ENCODE measurements at regions not wholly inside any gene's neighbourhood (a gene's known extent, or its start where the extent isn't known, plus 50 kb on each side); places are given as distances from the start of the nearest gene placed in this dataset.
"Not testable (repeated sequence)": the region's sequence is repeated elsewhere in the genome, so short reads cannot be mapped to it uniquely, and the experiment has no call there.

GRCh38 chr2:51774606-51775005 is 742.7 kb upstream of the NRXN1 start:
- not testable (repeated sequence) for TF ChIP-seq CTCF (tag by site-specific recombination; IDR thresholded peaks at IDR 0.05); ZNF214 (tag by site-specific recombination; IDR thresholded peaks at IDR 0.05; ENCODE audit: borderline replicate concordance); ZBTB11 (tag by site-specific recombination; conservative IDR thresholded peaks at IDR 0.05; ENCODE audit: low read depth); ZNF335 (tag by site-specific recombination; conservative IDR thresholded peaks at IDR 0.05); YY1 (tag by site-specific recombination; IDR thresholded peaks at IDR 0.05); ZBTB17 (tag by site-specific recombination; IDR thresholded peaks at IDR 0.05); ZNF133 (tag by site-specific recombination; IDR thresholded peaks at IDR 0.05); ZNF138 (tag by site-specific recombination; IDR thresholded peaks at IDR 0.05; ENCODE audit: borderline replicate concordance); ZNF146 (tag by site-specific recombination; IDR thresholded peaks at IDR 0.05); ZNF660 (tag by site-specific recombination; IDR thresholded peaks at IDR 0.05); ZNF600 (tag by site-specific recombination; IDR thresholded peaks at IDR 0.05); ZNF830 (tag by site-specific recombination; IDR thresholded peaks at IDR 0.05; ENCODE audit: low read depth); ZNF302 (tag by site-specific recombination; IDR thresholded peaks at IDR 0.05; ENCODE audit: low read depth); ZNF274 (IDR thresholded peaks at IDR 0.05; ENCODE audit: low read length); ZNF274 (tag by site-specific recombination; IDR thresholded peaks at IDR 0.05; ENCODE audit: borderline replicate concordance)
